GM12878 (cell line): ENCODE measurements at regions not wholly inside any gene's neighbourhood (a gene's known extent, or its start where the extent isn't known, plus 50 kb on each side); places are given as distances from the start of the nearest gene placed in this dataset.

Source experiments
- ATAC-seq: fragments of 200-7000 bp; cut with Tn5 transposase; 3 replicates; pipeline ENCODE4 v1.9.1; 2020; ENCODE audit warnings: mild to moderate bottlenecking, moderate library complexity
- BruUV-seq: library from RNA; stranded (reverse); fragments of 400-500 nt; replicated peaks from 2 replicates; lab custom pipeline; 2021; lab: Mats Ljungman, UMichigan
- CTCF ChIA-PET: fragments of 300-600 bp; sonication (Branson Sonifier 250); formaldehyde crosslinking; extraction: SDS; loops from one replicate; lab custom pipeline; 2021; ENCODE audit warnings: inconsistent platforms; lab: Yijun Ruan, JAX
- POLR2A ChIA-PET: fragments of 350-600 bp; formaldehyde crosslinking; extraction: SDS; loops from one replicate; lab custom pipeline; 2021; ENCODE audit warnings: inconsistent platforms; lab: Charles Lee
- RAD21 ChIA-PET: fragments of 300-600 bp; sonication (Branson Sonifier 250); formaldehyde crosslinking; loops from one replicate; lab custom pipeline; 2023; ENCODE audit warnings: antibody characterized with exemption; ENCODE audit not compliant: unreplicated experiment; lab: Charles Lee
- SMC1A ChIA-PET: fragments of 300-600 bp; sonication (Branson Sonifier 250); formaldehyde crosslinking; loops from one replicate; lab custom pipeline; 2023; ENCODE audit not compliant: unreplicated experiment, uncharacterized antibody; lab: Charles Lee
- DNase-seq: peaks from one replicate; pipeline ENCODE4 v3.0.0-alpha.2; 2011; ENCODE audit warnings: low read depth, low spot score
- FAIRE-seq: peaks from 3 replicates; lab custom pipeline; 2011; peaks lifted over from hg19 to GRCh38; lab: Jason Lieb, UNC
- H2AFZ ChIP-seq: 2 replicates; pipeline ENCODE4 v1.6.0; 2011; ENCODE audit warnings: low read depth, low read length, control low read depth; ENCODE audit not compliant: control insufficient read depth
- H3K27ac ChIP-seq: 2 replicates; pipeline ENCODE4 v1.5.1; 2011; ENCODE audit warnings: control low read depth; ENCODE audit not compliant: control insufficient read depth, insufficient read depth
- H3K27me3 ChIP-seq, 2 experiments: replicated peaks in 1 of 2; 2 replicates each; pipeline versions ENCODE4 v1.6.0 to v1.6.1; 2011; ENCODE audit warnings: low read length in 1 of 2; ENCODE audit not compliant: control insufficient read depth in 2 of 2, insufficient read depth in 2 of 2
- H3K36me3 ChIP-seq, 2 experiments: 2 replicates each; pipeline ENCODE4 v1.5.1; 2011; ENCODE audit warnings: low read length in 1 of 2; ENCODE audit not compliant: control insufficient read depth in 2 of 2, insufficient read depth in 2 of 2
- H3K4me1 ChIP-seq: 2 replicates; pipeline ENCODE4 v1.6.1; 2011; ENCODE audit warnings: mild to moderate bottlenecking, low read length, moderate library complexity, mixed read lengths; ENCODE audit not compliant: control insufficient read depth, insufficient read depth
- H3K4me2 ChIP-seq: 2 replicates; pipeline ENCODE4 v1.6.0; 2011; ENCODE audit warnings: control low read depth; ENCODE audit not compliant: control insufficient read depth, insufficient read depth
- H3K4me3 ChIP-seq: fragments of 200-600 bp; sonication (generic); 2 replicates; pipeline ENCODE4 v1.5.1; 2016
- H3K79me2 ChIP-seq: 2 replicates; pipeline ENCODE4 v1.6.0; 2011; ENCODE audit warnings: low read length; ENCODE audit not compliant: control insufficient read depth, insufficient read depth
- H3K9ac ChIP-seq: 2 replicates; pipeline ENCODE4 v1.8.0; 2011; ENCODE audit warnings: low read length, control low read depth, mixed read lengths; ENCODE audit not compliant: control insufficient read depth, insufficient read depth
- H3K9me3 ChIP-seq: replicated peaks from 3 replicates; pipeline ENCODE4 v1.5.1; 2011; ENCODE audit warnings: mild to moderate bottlenecking, low read length; ENCODE audit not compliant: control insufficient read depth, insufficient read depth
- H4K20me1 ChIP-seq: 2 replicates; pipeline ENCODE4 v1.6.0; 2011; ENCODE audit not compliant: control insufficient read depth, insufficient read depth
- BCL11A ChIP-seq: IDR thresholded peaks from 2 replicates; pipeline ENCODE4 v1.6.1; 2011; ENCODE audit warnings: low read depth, low read length
- CREB1 ChIP-seq: IDR thresholded peaks from 2 replicates; pipeline ENCODE4 v1.6.1; 2012; ENCODE audit warnings: low read depth, mild to moderate bottlenecking, inconsistent platforms
- CTCF ChIP-seq, 3 experiments: IDR thresholded peaks in 2 of 3; conservative IDR thresholded peaks in 1 of 3; 2 replicates each; pipeline ENCODE4 v1.5.1; 2011; ENCODE audit warnings: low read depth in 3 of 3, low read length in 3 of 3, mild to moderate bottlenecking in 3 of 3, control low read depth in 2 of 3, moderate library complexity in 2 of 3, inconsistent platforms in 1 of 3, mixed read lengths in 1 of 3; ENCODE audit not compliant: control insufficient read depth in 2 of 3, insufficient read depth in 1 of 3; ENCODE audit errors: extremely low read depth in 1 of 3
- JUND ChIP-seq: IDR thresholded peaks from 2 replicates; pipeline ENCODE4 v1.6.1; 2012; ENCODE audit warnings: low read depth, mild to moderate bottlenecking, low read length, improper control_type of control experiment, moderate library complexity
- PKNOX1 ChIP-seq: fragments of 450-650 bp; IDR thresholded peaks from 2 replicates; pipeline ENCODE4 v1.6.1; 2016; ENCODE audit warnings: mild to moderate bottlenecking
- TAF1 ChIP-seq: IDR thresholded peaks from 2 replicates; pipeline ENCODE4 v1.6.1; 2011; ENCODE audit warnings: mild to moderate bottlenecking, low read depth, low read length, borderline replicate concordance
- TCF7 ChIP-seq: IDR thresholded peaks from 2 replicates; pipeline ENCODE4 v1.6.1; 2014; ENCODE audit warnings: antibody characterized with exemption, borderline replicate concordance
- WGBS: methylation state at CpG from one replicate; pipeline ENCODE4 v1.1.6; 2016; ENCODE audit warnings: low lambda C conversion rate; ENCODE audit not compliant: insufficient replicate concordance, insufficient coverage; ENCODE audit errors: missing lambda C conversion rate; 5-methylcytosine and 5-hydroxymethylcytosine counted together
- in situ Hi-C: fragments of 300-500 bp; cut with MboI; formaldehyde crosslinking; loops from 9 replicates; pipeline ENCODE4 v1.14.3; 2018; ENCODE audit warnings: mixed read lengths
- intact Hi-C: fragments of 100-400 bp; cut with micrococcal nuclease; formaldehyde crosslinking; loops from one replicate; pipeline ENCODE4 v1.14.2; 2022; ENCODE audit not compliant: unreplicated experiment

GRCh38 chr22:47686594-47687345, 924.3 kb downstream of the TBC1D22A start:
- no peaks in the 10 kb centered on the region for H3K4me1 ChIP-seq
- no peak for DNase-seq
- intact Hi-C loops = no loop called here
- CTCF ChIA-PET = no interaction called here
- POLR2A ChIA-PET = no interaction called here
- no peaks in the 10 kb centered on the region for H3K79me2 ChIP-seq
- no peaks in the 10 kb centered on the region; the same call in 2 of the 3 replicates for H3K9me3 ChIP-seq
- H4K20me1 ChIP-seq = no peaks in the 10 kb centered on the region
- TF ChIP-seq BCL11A (no peak), TCF7 (no peak), TAF1 (no peak), CTCF (IDR thresholded peaks at IDR 0.05 in 2 of 3, conservative IDR thresholded peaks at IDR 0.05 in 1 of 3; ENCODE audit: control insufficient read depth in 2 of 3, extremely low read depth in 1 of 3, insufficient read depth in 1 of 3, low read depth in 3 of 3, low read length in 3 of 3) (no peak), CREB1 (no peak), PKNOX1 (no peak), JUND (no peak)
- SMC1A ChIA-PET = no interaction called here
- RAD21 ChIA-PET = no interaction called here
- no peak overlapping the region for H3K4me3 ChIP-seq
- no peak for FAIRE-seq
- in situ Hi-C loops = no loop called here
- no peaks in the 10 kb centered on the region for H3K36me3 ChIP-seq
- no peak overlapping the region for H3K9ac ChIP-seq
- H3K27me3 ChIP-seq = no peaks in the 10 kb centered on the region
- 44% methylated on average over 11 of the region's 11 CpGs for WGBS
- H3K4me2 ChIP-seq = no peak overlapping the region
- BruUV-seq = no TSS peak
- H3K27ac ChIP-seq = no peak overlapping the region
- no peak overlapping the region for H2AFZ ChIP-seq
- ATAC-seq = no peak
